OCI-LY1 (cell line): ENCODE measurements at regions not wholly inside any gene's neighbourhood (a gene's known extent, or its start where the extent isn't known, plus 50 kb on each side); places are given as distances from the start of the nearest gene placed in this dataset.

Experiments
- EZH2 ChIP-seq: fragments of 200-600 bp; sonication (generic), shearing (Covaris generic); IDR thresholded peaks from 2 replicates; pipeline ENCODE4 v1.8.0; 2017; ENCODE audit warnings: borderline replicate concordance, mixed run types, mild to moderate bottlenecking, antibody characterized with exemption, low read length, moderate library complexity, mixed read lengths
- TF ChIP-seq, protein P1 (sequence below): fragments of 200-600 bp; sonication (generic), shearing (Covaris generic); IDR thresholded peaks from 2 replicates; pipeline ENCODE4 v1.5.1; 2017; ENCODE audit warnings: mild to moderate bottlenecking, antibody characterized with exemption, low read length, moderate library complexity, mixed read lengths

DNA sequence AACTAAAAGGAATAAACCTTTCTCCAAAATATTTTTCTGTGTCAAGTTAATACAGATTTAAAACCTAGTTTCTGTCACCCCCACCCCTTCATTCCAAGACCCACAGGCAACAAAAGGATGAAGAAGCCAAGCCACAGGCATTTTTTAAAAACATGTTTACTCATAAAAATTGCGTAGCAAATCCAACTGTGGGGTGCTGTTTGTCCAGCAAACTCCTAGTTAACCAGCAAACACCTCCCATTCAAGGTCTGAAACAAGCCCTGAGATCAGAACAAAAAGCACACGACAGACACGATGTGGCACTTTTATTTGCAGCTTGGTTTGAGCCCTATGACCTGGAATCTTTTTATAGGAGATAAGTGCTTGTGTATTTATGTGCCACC, 149.9 kb upstream of the CAMK1G start:
- TF ChIP-seq EZH2 = no peak
- TF ChIP-seq, protein P1, sequence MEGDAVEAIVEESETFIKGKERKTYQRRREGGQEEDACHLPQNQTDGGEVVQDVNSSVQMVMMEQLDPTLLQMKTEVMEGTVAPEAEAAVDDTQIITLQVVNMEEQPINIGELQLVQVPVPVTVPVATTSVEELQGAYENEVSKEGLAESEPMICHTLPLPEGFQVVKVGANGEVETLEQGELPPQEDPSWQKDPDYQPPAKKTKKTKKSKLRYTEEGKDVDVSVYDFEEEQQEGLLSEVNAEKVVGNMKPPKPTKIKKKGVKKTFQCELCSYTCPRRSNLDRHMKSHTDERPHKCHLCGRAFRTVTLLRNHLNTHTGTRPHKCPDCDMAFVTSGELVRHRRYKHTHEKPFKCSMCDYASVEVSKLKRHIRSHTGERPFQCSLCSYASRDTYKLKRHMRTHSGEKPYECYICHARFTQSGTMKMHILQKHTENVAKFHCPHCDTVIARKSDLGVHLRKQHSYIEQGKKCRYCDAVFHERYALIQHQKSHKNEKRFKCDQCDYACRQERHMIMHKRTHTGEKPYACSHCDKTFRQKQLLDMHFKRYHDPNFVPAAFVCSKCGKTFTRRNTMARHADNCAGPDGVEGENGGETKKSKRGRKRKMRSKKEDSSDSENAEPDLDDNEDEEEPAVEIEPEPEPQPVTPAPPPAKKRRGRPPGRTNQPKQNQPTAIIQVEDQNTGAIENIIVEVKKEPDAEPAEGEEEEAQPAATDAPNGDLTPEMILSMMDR = no peak
